AG10803 (cell line): ENCODE measurements at regions not wholly inside any gene's neighbourhood (a gene's known extent, or its start where the extent isn't known, plus 50 kb on each side); places are given as distances from the start of the nearest gene placed in this dataset.

Experiments
- DNase-seq: peaks from one replicate; pipeline ENCODE4 v3.0.0; 2010; ENCODE audit warnings: low read depth
- H3K4me3 ChIP-seq: 2 replicates; pipeline ENCODE4 v1.5.1; 2011; ENCODE audit warnings: mild to moderate bottlenecking, low read length, control low read depth
- CTCF ChIP-seq: conservative IDR thresholded peaks from 2 replicates; pipeline ENCODE4 v1.5.1; 2011; ENCODE audit warnings: mild to moderate bottlenecking, low read length, control low read depth, inconsistent platforms

- H3K4me3 ChIP-seq: no peak overlapping the region
- no peak for TF ChIP-seq CTCF
Observed at GRCh38 chr1:101683561-101683960, 313.2 kb downstream of the OLFM3 start.

GRCh38 chr1:101697072-101697471, 299.7 kb downstream of the OLFM3 start:
- H3K4me3 ChIP-seq: no peak overlapping the region
- no peak for TF ChIP-seq CTCF
- no peak for DNase-seq

More at GRCh38 chr1:101683561-101683960, 313.2 kb downstream of the OLFM3 start:
- no peak for DNase-seq

GRCh38 chr1:101698681-101699080, 298.0 kb downstream of the OLFM3 start:
- TF ChIP-seq CTCF: no peak
- DNase-seq: no peak
- no peak overlapping the region for H3K4me3 ChIP-seq

GRCh38 chr1:101704895-101705294, 291.8 kb downstream of the OLFM3 start:
- TF ChIP-seq CTCF: no peak
- DNase-seq: no peak
- no peak overlapping the region for H3K4me3 ChIP-seq

- no peak for DNase-seq
- no peak overlapping the region for H3K4me3 ChIP-seq
- TF ChIP-seq CTCF: no peak
Observed at GRCh38 chr1:101706366-101706765, 290.4 kb downstream of the OLFM3 start.

GRCh38 chr1:101709721-101710120, 287.0 kb downstream of the OLFM3 start:
- TF ChIP-seq CTCF: no peak
- no peak for DNase-seq
- no peak overlapping the region for H3K4me3 ChIP-seq

GRCh38 chr1:101713760-101714159, 283.0 kb downstream of the OLFM3 start:
- DNase-seq: no peak
- no peak overlapping the region for H3K4me3 ChIP-seq
- TF ChIP-seq CTCF: no peak
